NCI-H345 (cell line): ENCODE measurements at regions not wholly inside any gene's neighbourhood (a gene's known extent, or its start where the extent isn't known, plus 50 kb on each side); places are given as distances from the start of the nearest gene placed in this dataset.

Experiments used
- DNase-seq: peaks from one replicate; lab custom pipeline; 2025; lab: John Stamatoyannopoulos, UW

- peak; percentile 83 for DNase-seq
Measured at GRCh38 chr12:13288937-13289652, 92.6 kb downstream of the EMP1 start.

GRCh38 chr12:13288501-13288900 lies 92.0 kb downstream of the EMP1 start:
- DNase-seq = no peak

DNA sequence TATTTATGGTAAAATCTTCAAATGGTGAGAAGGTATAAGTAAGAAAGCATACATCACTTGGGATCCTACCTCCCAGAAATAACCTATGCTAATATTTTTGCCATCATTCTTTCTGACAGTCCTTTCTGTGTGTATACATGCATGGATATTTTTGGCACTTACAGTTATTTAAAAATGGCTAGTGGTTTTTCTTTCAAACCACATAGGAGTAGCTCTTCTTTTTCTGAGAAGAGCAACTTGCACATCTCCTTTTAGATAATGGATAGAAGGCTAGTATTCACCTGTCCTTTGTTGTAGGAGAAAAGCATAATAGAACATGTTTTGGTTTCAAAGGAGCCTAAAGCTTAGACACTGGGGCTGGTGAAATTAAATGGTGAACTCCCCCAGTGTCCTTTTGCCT lies 87.3 kb downstream of the EMP1 start:
- no peak for DNase-seq

DNA sequence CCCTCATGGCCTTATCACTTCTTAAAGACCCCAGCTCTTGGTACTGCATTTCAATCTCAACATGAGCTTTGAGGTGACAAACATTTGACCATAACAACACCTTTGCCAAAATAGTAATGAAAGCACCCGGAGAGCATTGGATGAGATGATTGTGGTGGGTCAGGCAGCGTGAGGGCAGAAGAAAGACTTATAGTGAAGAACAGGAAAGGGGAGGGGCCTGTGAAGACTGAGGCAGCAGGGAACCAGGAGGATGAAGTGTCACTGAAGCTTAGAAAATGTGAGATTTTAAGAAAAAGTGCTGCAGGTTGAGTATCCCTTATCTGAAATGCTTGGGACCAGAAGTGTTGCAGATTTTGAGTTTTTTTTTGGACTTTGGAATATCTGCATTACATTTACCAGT lies 86.3 kb downstream of the EMP1 start:
- DNase-seq = no peak

GRCh38 chr12:13278249-13278787 lies 81.8 kb downstream of the EMP1 start:
- peak; percentile 75 for DNase-seq

DNA sequence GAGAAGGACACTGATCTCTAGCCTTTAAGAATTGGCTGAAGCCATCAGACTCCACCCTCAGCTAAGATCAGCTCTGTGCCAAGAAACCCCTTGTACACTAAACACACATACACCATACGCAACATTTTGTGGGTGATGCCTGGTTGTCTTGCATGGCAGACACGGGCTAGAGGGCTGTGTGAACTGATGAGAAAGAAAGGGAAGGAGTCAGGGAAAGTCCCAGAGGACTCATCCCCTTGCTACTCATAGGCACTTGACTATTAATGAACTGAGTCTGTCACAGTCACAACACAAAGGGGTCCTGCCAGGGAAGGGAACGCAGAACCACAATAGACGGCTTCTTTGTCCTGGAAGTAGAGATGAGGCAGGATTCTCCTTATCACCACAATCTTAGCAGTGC lies 80.8 kb downstream of the EMP1 start:
- DNase-seq = peak; percentile 66

DNA sequence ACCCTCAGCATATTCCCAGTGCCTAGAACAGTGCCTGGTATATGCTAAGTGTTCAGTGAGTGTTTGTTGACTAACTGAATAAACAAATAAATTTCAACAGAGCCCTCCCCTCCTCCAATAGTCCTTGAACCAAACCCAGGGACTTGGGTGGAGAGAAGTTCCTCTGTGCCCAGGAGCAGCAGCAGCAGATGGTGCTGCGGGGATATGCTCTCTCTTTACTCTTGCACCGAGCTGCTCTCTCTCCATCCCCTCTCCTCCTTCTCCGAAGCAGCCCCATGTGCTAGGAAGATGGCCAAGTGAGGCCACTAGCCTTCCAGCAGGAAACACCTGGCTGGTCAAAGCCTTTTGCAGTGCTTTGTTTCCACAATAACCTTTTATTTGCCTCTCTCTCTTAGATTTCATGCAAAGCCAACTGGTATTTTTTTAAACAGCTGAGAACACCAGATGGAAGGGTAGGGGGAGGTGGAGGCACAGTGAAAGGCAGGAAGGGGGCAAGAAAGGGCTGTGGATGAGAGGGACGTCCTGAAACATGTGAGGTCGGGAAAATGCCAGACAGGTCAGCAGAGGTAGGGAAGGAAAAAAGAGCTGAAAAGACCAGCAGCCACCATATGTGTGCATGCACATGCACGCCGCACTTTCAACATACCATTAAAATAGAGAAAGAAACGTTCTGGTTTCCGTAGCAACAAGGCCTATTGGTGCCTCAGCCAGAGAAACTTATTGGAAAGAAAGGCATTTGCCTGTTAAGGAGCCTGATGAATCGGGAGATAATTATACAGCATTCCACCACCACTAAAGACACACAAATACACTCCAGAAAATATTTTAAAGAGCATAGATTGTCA lies 78.9 kb downstream of the EMP1 start:
- no peak for DNase-seq

- no peak for DNase-seq
Measured at GRCh38 chr12:13273850-13274249, 77.3 kb downstream of the EMP1 start.

GRCh38 chr12:13273097-13273496 lies 76.6 kb downstream of the EMP1 start:
- DNase-seq = no peak

GRCh38 chr12:13270817-13271216 lies 74.3 kb downstream of the EMP1 start:
- no peak for DNase-seq
